ENCODE measurements at regions not wholly inside any gene's neighbourhood (a gene's known extent, or its start where the extent isn't known, plus 50 kb on each side); places are given as distances from the start of the nearest gene placed in this dataset.
"Not testable (repeated sequence)": the region's sequence is repeated elsewhere in the genome, so short reads cannot be mapped to it uniquely, and the experiment has no call there.

GRCh38 chr5:111627862-111628261 lies 115.5 kb upstream of the STARD4 start:
- TF ChIP-seq CTCF (IDR thresholded peaks at IDR 0.05) (no peak), POLR2A (IDR thresholded peaks at IDR 0.05) (no peak)
- Histone ChIP-seq H3K27ac (no peak overlapping the region), H3K4me1 (no peaks in the 10 kb centered on the region), H3K4me3 (no peak overlapping the region), H3K27me3 (no peaks in the 10 kb centered on the region), H3K36me3 (no peaks in the 10 kb centered on the region), H3K9me3 (no peaks in the 10 kb centered on the region)
- intact Hi-C loops (cut with DNase I), result no loop called here
- WGBS (ENCODE audit: insufficient coverage, low coverage, low lambda C conversion rate, missing lambda C conversion rate), result 98% methylated on average over 3 of the region's 3 CpGs
- DNase-seq (no peak), ATAC-seq (no peak)

- Histone ChIP-seq H3K36me3 (no peaks in the 10 kb centered on the region), H3K27me3 (no peaks in the 10 kb centered on the region), H3K4me3 (no peak overlapping the region), H3K9me3 (no peaks in the 10 kb centered on the region), H3K27ac (no peak overlapping the region), H3K4me1 (no peaks in the 10 kb centered on the region)
- TF ChIP-seq CTCF (IDR thresholded peaks at IDR 0.05), result no peak
- no peak for TF ChIP-seq POLR2A (IDR thresholded peaks at IDR 0.05)
- DNase-seq (no peak), ATAC-seq (peak in 1 of 4 donors; percentile 53)
- intact Hi-C loops (cut with DNase I), result no loop called here
- WGBS (ENCODE audit: insufficient coverage, low coverage, low lambda C conversion rate, missing lambda C conversion rate), result no CpG with 5 or more reads among the region's 2 CpGs
These were observed 114.3 kb upstream of the STARD4 start for GRCh38 chr5:111626473-111627148.

GRCh38 chr5:111618623-111619271 lies 106.4 kb upstream of the STARD4 start:
- 77% methylated on average over 5 of the region's 5 CpGs for WGBS (ENCODE audit: insufficient coverage, low coverage, low lambda C conversion rate, missing lambda C conversion rate)

GRCh38 chr5:111615054-111615453 lies 102.7 kb upstream of the STARD4 start:
- WGBS (ENCODE audit: insufficient coverage, low coverage, low lambda C conversion rate, missing lambda C conversion rate), result 57% methylated on average over 1 of the region's 1 CpG

More at GRCh38 chr5:111618623-111619271, 106.4 kb upstream of the STARD4 start:
- no peaks in the 10 kb centered on the region for H3K36me3 ChIP-seq
- no peaks in the 10 kb centered on the region for H3K9me3 ChIP-seq
- no peaks in the 10 kb centered on the region for H3K4me1 ChIP-seq
- no peak overlapping the region for H3K4me3 ChIP-seq
- TF ChIP-seq POLR2A (IDR thresholded peaks at IDR 0.05), result no peak
- TF ChIP-seq CTCF (IDR thresholded peaks at IDR 0.05), result no peak
- ATAC-seq, result no peak
- DNase-seq, result no peak
- no peaks in the 10 kb centered on the region for H3K27me3 ChIP-seq
- H3K27ac ChIP-seq, result no peak overlapping the region
- intact Hi-C loops (cut with DNase I), result no loop called here

GRCh38 chr5:111612013-111612630 lies 99.8 kb upstream of the STARD4 start:
- ATAC-seq; intact Hi-C loops (cut with DNase I): not testable (repeated sequence)
- WGBS (ENCODE audit: insufficient coverage, low coverage, low lambda C conversion rate, missing lambda C conversion rate), result 84% methylated on average over 5 of the region's 32 CpGs

More at GRCh38 chr5:111615054-111615453, 102.7 kb upstream of the STARD4 start:
- DNase-seq (no peak), ATAC-seq (peak; percentile 46 to 89 (median 72))
- TF ChIP-seq CTCF (IDR thresholded peaks at IDR 0.05) (peak in 3 of 4 donors; percentile 25 to 30 (median 29)), POLR2A (IDR thresholded peaks at IDR 0.05) (no peak)
- intact Hi-C loops (cut with DNase I), result no loop called here
- no peak overlapping the region for H3K4me3 ChIP-seq
- H3K36me3 ChIP-seq, result no peaks in the 10 kb centered on the region
- no peaks in the 10 kb centered on the region for H3K4me1 ChIP-seq
- H3K27ac ChIP-seq, result no peak overlapping the region
- no peaks in the 10 kb centered on the region for H3K9me3 ChIP-seq
- no peaks in the 10 kb centered on the region for H3K27me3 ChIP-seq

More at GRCh38 chr5:111612013-111612630, 99.8 kb upstream of the STARD4 start:
- not testable (repeated sequence) for H3K27ac ChIP-seq, H3K27me3 ChIP-seq, H3K4me3 ChIP-seq, H3K4me1 ChIP-seq, H3K9me3 ChIP-seq, H3K36me3 ChIP-seq
- DNase-seq, result peak in 1 of 3 donors; percentile 44

All from right lobe of liver (tissue), 6 donors.